Testis (tissue), 2 donors: ENCODE measurements at regions not wholly inside any gene's neighbourhood (a gene's known extent, or its start where the extent isn't known, plus 50 kb on each side); places are given as distances from the start of the nearest gene placed in this dataset.

Experiments
- DNase-seq: peaks from one replicate; pipeline ENCODE4 v3.0.0-alpha.2; 2019
- H3K27ac ChIP-seq, 2 donors: fragments of 200-600 bp; sonication (generic); one replicate each; pipeline ENCODE4 v1.5.1; 2019
- H3K27me3 ChIP-seq: fragments of 200-600 bp; sonication (generic); one replicate; pipeline ENCODE4 v1.5.1; 2019
- H3K36me3 ChIP-seq: fragments of 200-600 bp; sonication (generic); one replicate; pipeline ENCODE4 v1.5.1; 2017; ENCODE audit warnings: low read depth; ENCODE audit errors: missing control alignments
- H3K4me1 ChIP-seq: fragments of 200-600 bp; sonication (generic); one replicate; pipeline ENCODE4 v1.5.1; 2019
- H3K4me3 ChIP-seq, 2 donors: fragments of 200-600 bp; sonication (generic); one replicate each; pipeline ENCODE4 v1.5.1; 2017 to 2019
- H3K9me3 ChIP-seq: fragments of 200-600 bp; sonication (generic); one replicate; pipeline ENCODE4 v1.5.1; 2017
- POLR2A ChIP-seq: fragments of 450-650 bp; IDR thresholded peaks from one replicate; pipeline ENCODE4 v1.6.1; 2017; ENCODE audit warnings: antibody characterized with exemption, mild to moderate bottlenecking, moderate library complexity
- WGBS, 2 donors: methylation state at CpG; one replicate each; pipeline ENCODE4 v1.1.5; 2018; 5-methylcytosine and 5-hydroxymethylcytosine counted together
- intact Hi-C: fragments of 100-400 bp; cut with DNase I; formaldehyde crosslinking; loops from one replicate; pipeline ENCODE4 v1.15.1; 2023; ENCODE audit warnings: low total_unique reads
- TF ChIP-seq, protein P1 (sequence below), 3 experiments: fragments of 450-650 bp in 2 of 3; fragments of 200-600 bp in 1 of 3; sonication (generic) in 1 of 3; IDR thresholded peaks; one replicate each; pipeline ENCODE4 v1.5.1; 2016 to 2019; ENCODE audit warnings: antibody characterized with exemption in 3 of 3, mild to moderate bottlenecking in 2 of 3, moderate library complexity in 1 of 3

DNA sequence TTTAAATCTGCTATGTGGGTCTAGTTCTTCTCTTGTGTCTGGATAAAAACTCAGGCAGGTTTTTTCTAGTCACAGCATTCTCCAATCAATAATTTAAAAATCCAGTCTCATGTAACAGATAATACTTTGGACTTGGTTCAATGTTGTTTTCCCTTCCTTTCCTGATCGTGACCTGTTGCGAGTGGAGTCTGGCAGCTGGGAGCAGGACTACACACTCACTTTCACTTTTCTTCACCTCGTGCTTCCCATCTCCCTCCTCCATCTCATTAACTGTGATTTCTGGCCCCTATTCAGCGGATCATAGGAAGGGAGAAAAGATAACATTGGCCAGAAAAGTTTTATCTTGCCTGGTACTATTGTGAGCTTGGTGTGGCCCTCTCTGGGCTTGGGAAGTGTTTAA, 96.6 kb upstream of the GATB start:
- WGBS, 2 donors, result 26 to 38% methylated on average over 4 of the region's 4 CpGs
- TF ChIP-seq POLR2A, result no peak
- Histone ChIP-seq H3K27ac (no peak overlapping the region), H3K4me1 (no peaks in the 10 kb centered on the region), H3K36me3 (no peaks in the 10 kb centered on the region), H3K9me3 (no peaks in the 10 kb centered on the region), H3K27me3 (no peaks in the 10 kb centered on the region), H3K4me3 (no peak overlapping the region)
- intact Hi-C loops, result no loop called here
- no peak for DNase-seq

DNA sequence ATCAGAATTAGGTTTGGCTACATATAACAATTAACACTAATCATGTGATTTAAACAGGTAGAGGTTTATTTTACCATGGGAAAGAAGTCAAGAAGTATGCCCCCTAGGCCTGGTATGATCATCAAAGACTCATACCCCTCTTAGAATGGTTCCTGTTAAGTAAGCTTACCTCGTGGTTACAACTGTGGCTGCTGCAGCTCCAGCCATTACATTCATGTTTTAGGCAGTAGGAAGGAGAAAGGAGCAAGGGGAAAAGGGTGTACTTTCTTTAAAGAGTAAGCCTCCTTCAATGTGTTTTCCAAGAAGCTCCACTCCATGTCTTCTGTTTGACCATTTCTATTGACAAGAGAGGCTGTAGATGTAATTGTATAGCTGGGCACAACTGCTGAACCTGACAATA, 94.9 kb upstream of the GATB start:
- Histone ChIP-seq H3K4me1 (no peaks in the 10 kb centered on the region), H3K9me3 (no peaks in the 10 kb centered on the region), H3K4me3 (no peak overlapping the region), H3K27me3 (no peaks in the 10 kb centered on the region), H3K27ac (no peak overlapping the region), H3K36me3 (no peaks in the 10 kb centered on the region)
- intact Hi-C loops, result no loop called here
- no peak for TF ChIP-seq POLR2A
- TF ChIP-seq, protein P1, sequence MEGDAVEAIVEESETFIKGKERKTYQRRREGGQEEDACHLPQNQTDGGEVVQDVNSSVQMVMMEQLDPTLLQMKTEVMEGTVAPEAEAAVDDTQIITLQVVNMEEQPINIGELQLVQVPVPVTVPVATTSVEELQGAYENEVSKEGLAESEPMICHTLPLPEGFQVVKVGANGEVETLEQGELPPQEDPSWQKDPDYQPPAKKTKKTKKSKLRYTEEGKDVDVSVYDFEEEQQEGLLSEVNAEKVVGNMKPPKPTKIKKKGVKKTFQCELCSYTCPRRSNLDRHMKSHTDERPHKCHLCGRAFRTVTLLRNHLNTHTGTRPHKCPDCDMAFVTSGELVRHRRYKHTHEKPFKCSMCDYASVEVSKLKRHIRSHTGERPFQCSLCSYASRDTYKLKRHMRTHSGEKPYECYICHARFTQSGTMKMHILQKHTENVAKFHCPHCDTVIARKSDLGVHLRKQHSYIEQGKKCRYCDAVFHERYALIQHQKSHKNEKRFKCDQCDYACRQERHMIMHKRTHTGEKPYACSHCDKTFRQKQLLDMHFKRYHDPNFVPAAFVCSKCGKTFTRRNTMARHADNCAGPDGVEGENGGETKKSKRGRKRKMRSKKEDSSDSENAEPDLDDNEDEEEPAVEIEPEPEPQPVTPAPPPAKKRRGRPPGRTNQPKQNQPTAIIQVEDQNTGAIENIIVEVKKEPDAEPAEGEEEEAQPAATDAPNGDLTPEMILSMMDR (IDR thresholded peaks at IDR 0.05), result no peak
- 86 to 92% methylated on average over 1 of the region's 1 CpG for WGBS, 2 donors
- DNase-seq, result no peak

DNA sequence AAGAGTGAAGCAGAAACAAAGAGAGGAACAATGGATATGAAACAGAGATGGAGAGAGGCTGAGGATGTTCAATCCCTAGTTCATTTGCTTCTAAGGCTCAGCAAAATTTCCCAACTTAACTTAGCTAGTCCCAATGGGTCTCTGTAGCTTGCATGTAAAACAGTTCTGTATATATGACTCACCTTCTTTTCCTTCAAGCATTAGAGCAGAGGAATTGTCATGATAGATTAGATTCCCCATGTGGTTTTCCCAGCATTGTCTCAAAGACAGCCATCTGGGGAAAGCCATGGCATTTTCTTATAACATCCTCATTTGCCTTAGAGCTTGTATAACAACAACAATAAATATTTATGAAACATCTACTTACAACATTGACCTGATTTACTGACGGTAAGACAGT, 93.9 kb upstream of the GATB start:
- Histone ChIP-seq H3K27me3 (no peaks in the 10 kb centered on the region), H3K9me3 (no peaks in the 10 kb centered on the region), H3K4me1 (no peaks in the 10 kb centered on the region), H3K27ac (no peak overlapping the region), H3K36me3 (no peaks in the 10 kb centered on the region), H3K4me3 (no peak overlapping the region)
- DNase-seq, result no peak
- no peak for TF ChIP-seq POLR2A
- TF ChIP-seq, protein P1 (IDR thresholded peaks at IDR 0.05), result no peak
- intact Hi-C loops, result no loop called here
- WGBS, 2 donors, result 56 to 95% methylated on average over 1 of the region's 1 CpG

DNA sequence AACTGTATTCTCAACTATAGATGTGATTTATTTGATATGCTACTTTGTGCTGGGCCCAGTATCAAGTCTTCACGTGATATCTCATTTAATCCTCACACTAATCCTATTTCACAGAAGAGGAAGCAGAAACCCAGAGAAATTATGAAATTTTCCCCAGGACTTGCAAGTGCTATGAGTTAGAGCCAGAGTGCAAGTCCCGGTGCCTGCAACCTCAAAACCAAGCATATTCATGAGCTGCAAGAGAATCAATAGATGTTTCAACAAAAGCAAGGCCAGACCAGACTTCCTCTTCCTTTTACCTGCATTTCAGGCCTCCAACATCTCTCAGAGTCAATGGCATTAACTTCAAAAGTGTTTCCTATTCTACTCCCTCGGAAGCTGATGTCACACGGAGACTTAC, 92.2 kb upstream of the GATB start:
- no peaks in the 10 kb centered on the region for H3K9me3 ChIP-seq
- TF ChIP-seq, protein P1 (IDR thresholded peaks at IDR 0.05), result no peak
- no peak for TF ChIP-seq POLR2A
- 59 to 70% methylated on average over 4 of the region's 4 CpGs for WGBS, 2 donors

DNA sequence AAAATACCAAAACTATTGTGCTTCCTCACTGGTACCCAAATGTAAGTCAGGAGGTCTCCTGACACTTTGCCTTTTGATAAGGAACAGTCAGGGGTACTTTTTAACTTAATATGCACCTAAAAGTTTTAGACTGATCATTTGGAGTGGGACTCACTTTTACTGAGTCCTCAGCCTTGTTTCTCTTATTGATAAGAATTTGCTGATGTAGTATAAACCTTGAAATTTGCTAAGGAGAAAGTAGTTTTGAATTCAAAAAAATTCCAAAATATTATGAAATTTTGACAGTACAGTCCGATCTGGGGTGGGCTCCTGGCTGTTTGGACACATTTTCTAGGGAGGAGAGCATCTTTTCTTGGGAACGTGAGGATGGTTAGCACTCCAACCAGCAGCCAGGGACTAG, 91.4 kb upstream of the GATB start:
- no peaks in the 10 kb centered on the region for H3K4me1 ChIP-seq
- intact Hi-C loops, result no loop called here
- WGBS, 2 donors, result 32 to 35% methylated on average over 2 of the region's 2 CpGs
- H3K27me3 ChIP-seq, result no peaks in the 10 kb centered on the region
- DNase-seq, result no peak
- H3K4me3 ChIP-seq, result no peak overlapping the region
- TF ChIP-seq POLR2A, result no peak
- TF ChIP-seq, protein P1 (IDR thresholded peaks at IDR 0.05), result no peak
- H3K9me3 ChIP-seq, result no peaks in the 10 kb centered on the region
- H3K27ac ChIP-seq, result no peak overlapping the region
- H3K36me3 ChIP-seq, result no peaks in the 10 kb centered on the region

More for the DNA sequence above, 92.2 kb upstream of the GATB start:
- H3K4me1 ChIP-seq, result no peaks in the 10 kb centered on the region
- no peak for DNase-seq
- H3K4me3 ChIP-seq, result no peak overlapping the region
- no peaks in the 10 kb centered on the region for H3K36me3 ChIP-seq
- no peak overlapping the region for H3K27ac ChIP-seq
- intact Hi-C loops, result no loop called here
- H3K27me3 ChIP-seq, result no peaks in the 10 kb centered on the region
